ENCODE measurements at regions not wholly inside any gene's neighbourhood (a gene's known extent, or its start where the extent isn't known, plus 50 kb on each side); places are given as distances from the start of the nearest gene placed in this dataset.

- POLR2A ChIA-PET: no interaction called here
- no peaks in the 10 kb centered on the region for H3K36me3 ChIP-seq (ENCODE audit: control insufficient read depth, insufficient read depth, low read length)
- in situ Hi-C loops (cut with HindIII; ENCODE audit: low pct_unique_long_range_greater_than_20kb, low sequenced_read_pairs): no loop called here
- H3K27ac ChIP-seq (ENCODE audit: low read length): no peak overlapping the region
- H3K4me3 ChIP-seq (ENCODE audit: low read depth in 2 of 2, low read length in 2 of 2): no peak overlapping the region
- TF ChIP-seq SIN3A (IDR thresholded peaks at IDR 0.05; ENCODE audit: borderline replicate concordance, insufficient read depth, low read depth, low read length) (no peak), REST (IDR thresholded peaks at IDR 0.05; ENCODE audit: insufficient read depth in 1 of 2, low read depth in 2 of 2, low read length in 1 of 2) (no peak), POLR2AphosphoS5 (IDR thresholded peaks at IDR 0.05; ENCODE audit: low read depth, low read length) (no peak)
- TF ChIP-seq, protein P1, sequence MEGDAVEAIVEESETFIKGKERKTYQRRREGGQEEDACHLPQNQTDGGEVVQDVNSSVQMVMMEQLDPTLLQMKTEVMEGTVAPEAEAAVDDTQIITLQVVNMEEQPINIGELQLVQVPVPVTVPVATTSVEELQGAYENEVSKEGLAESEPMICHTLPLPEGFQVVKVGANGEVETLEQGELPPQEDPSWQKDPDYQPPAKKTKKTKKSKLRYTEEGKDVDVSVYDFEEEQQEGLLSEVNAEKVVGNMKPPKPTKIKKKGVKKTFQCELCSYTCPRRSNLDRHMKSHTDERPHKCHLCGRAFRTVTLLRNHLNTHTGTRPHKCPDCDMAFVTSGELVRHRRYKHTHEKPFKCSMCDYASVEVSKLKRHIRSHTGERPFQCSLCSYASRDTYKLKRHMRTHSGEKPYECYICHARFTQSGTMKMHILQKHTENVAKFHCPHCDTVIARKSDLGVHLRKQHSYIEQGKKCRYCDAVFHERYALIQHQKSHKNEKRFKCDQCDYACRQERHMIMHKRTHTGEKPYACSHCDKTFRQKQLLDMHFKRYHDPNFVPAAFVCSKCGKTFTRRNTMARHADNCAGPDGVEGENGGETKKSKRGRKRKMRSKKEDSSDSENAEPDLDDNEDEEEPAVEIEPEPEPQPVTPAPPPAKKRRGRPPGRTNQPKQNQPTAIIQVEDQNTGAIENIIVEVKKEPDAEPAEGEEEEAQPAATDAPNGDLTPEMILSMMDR (IDR thresholded peaks at IDR 0.05): no peak
- BruUV-seq (replicated peaks): no TSS peak
- CTCF ChIA-PET: no interaction called here
- ATAC-seq (no peak), DNase-seq (ENCODE audit: low read depth, low spot score) (no peak)
- H3K9me3 ChIP-seq (ENCODE audit: control insufficient read depth, insufficient read depth, low read depth, low read length): no peaks in the 10 kb centered on the region
- H3K27me3 ChIP-seq (ENCODE audit: control insufficient read depth, insufficient read depth, low read length): no peaks in the 10 kb centered on the region; the same call in 1 of the 2 replicates
- no peaks in the 10 kb centered on the region for H3K4me1 ChIP-seq (ENCODE audit: control insufficient read depth, insufficient read depth, low read length)
- intact Hi-C loops (cut with micrococcal nuclease; ENCODE audit: unreplicated experiment): no loop called here
Observed at GRCh38 chr6:14883921-14884320, 361.9 kb upstream of the JARID2 start.

GRCh38 chr6:14885498-14885897 is 360.4 kb upstream of the JARID2 start:
- ChIA-PET POLR2A (no interaction called here), CTCF (no interaction called here)
- H3K27ac ChIP-seq (ENCODE audit: low read length): no peak overlapping the region
- H3K27me3 ChIP-seq (ENCODE audit: control insufficient read depth, insufficient read depth, low read length): no peaks in the 10 kb centered on the region; the same call in 1 of the 2 replicates
- no peaks in the 10 kb centered on the region for H3K4me1 ChIP-seq (ENCODE audit: control insufficient read depth, insufficient read depth, low read length)
- in situ Hi-C loops (cut with HindIII; ENCODE audit: low pct_unique_long_range_greater_than_20kb, low sequenced_read_pairs) (no loop called here), intact Hi-C loops (cut with micrococcal nuclease; ENCODE audit: unreplicated experiment) (no loop called here)
- no peak overlapping the region for H3K4me3 ChIP-seq (ENCODE audit: low read depth in 2 of 2, low read length in 2 of 2)
- no peak for ATAC-seq
- DNase-seq (ENCODE audit: low read depth, low spot score): no peak
- no TSS peak for BruUV-seq (replicated peaks)
- no peaks in the 10 kb centered on the region for H3K9me3 ChIP-seq (ENCODE audit: control insufficient read depth, insufficient read depth, low read depth, low read length)
- no peaks in the 10 kb centered on the region for H3K36me3 ChIP-seq (ENCODE audit: control insufficient read depth, insufficient read depth, low read length)
- no peak for TF ChIP-seq POLR2AphosphoS5 (IDR thresholded peaks at IDR 0.05; ENCODE audit: low read depth, low read length)

DNA sequence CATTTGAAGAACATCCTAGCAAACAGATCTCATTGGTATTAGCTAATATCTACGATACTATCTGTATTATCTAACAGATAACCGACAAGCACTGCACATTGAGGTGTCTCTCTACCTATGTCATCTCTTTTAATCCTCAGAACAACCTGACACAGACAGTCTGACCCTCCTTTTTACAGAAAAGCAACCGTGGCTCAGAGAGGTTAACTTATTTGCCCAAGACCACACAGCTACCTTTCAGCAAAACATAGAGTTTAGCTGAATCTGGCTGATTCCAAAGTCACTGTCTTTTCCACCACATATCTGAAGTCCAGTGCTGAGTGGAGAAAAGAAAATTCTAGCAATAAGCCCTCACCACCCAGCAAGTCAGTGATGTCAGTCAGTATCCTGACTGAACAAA is 358.7 kb upstream of the JARID2 start:
- intact Hi-C loops (cut with micrococcal nuclease; ENCODE audit: unreplicated experiment): no loop called here

More for the DNA sequence above, 358.7 kb upstream of the JARID2 start:
- ATAC-seq: no peak
- no peaks in the 10 kb centered on the region for H3K4me1 ChIP-seq (ENCODE audit: control insufficient read depth, insufficient read depth, low read length)
- no peaks in the 10 kb centered on the region for H3K36me3 ChIP-seq (ENCODE audit: control insufficient read depth, insufficient read depth, low read length)
- TF ChIP-seq TCF7L2 (IDR thresholded peaks at IDR 0.05; ENCODE audit: low read depth, low read length) (no peak), POLR2AphosphoS5 (IDR thresholded peaks at IDR 0.05; ENCODE audit: low read depth, low read length) (no peak), REST (IDR thresholded peaks at IDR 0.05; ENCODE audit: insufficient read depth in 1 of 2, low read depth in 2 of 2, low read length in 1 of 2) (no peak), SIN3A (IDR thresholded peaks at IDR 0.05; ENCODE audit: borderline replicate concordance, insufficient read depth, low read depth, low read length) (no peak)
- TF ChIP-seq, protein P1 (IDR thresholded peaks at IDR 0.05): no peak
- CTCF ChIA-PET: no interaction called here
- no peaks in the 10 kb centered on the region; the same call in 1 of the 2 replicates for H3K27me3 ChIP-seq (ENCODE audit: control insufficient read depth, insufficient read depth, low read length)
- no peak overlapping the region for H3K27ac ChIP-seq (ENCODE audit: low read length)
- POLR2A ChIA-PET: no interaction called here
- no peak overlapping the region for H3K4me3 ChIP-seq (ENCODE audit: low read depth in 2 of 2, low read length in 2 of 2)
- no TSS peak for BruUV-seq (replicated peaks)
- DNase-seq (ENCODE audit: low read depth, low spot score): no peak
- no peaks in the 10 kb centered on the region for H3K9me3 ChIP-seq (ENCODE audit: control insufficient read depth, insufficient read depth, low read depth, low read length)
- in situ Hi-C loops (cut with HindIII; ENCODE audit: low pct_unique_long_range_greater_than_20kb, low sequenced_read_pairs): no loop called here
